GM12864 (cell line): ENCODE measurements at regions not wholly inside any gene's neighbourhood (a gene's known extent, or its start where the extent isn't known, plus 50 kb on each side); places are given as distances from the start of the nearest gene placed in this dataset.

Experiments used
- DNase-seq: peaks from one replicate; pipeline ENCODE4 v3.0.0-alpha.2; 2011; ENCODE audit warnings: low read depth
- H3K4me3 ChIP-seq: 2 replicates; pipeline ENCODE4 v1.5.1; 2011; ENCODE audit warnings: mild to moderate bottlenecking, low read depth, low read length, control low read depth
- TF ChIP-seq, protein P1 (sequence below): IDR thresholded peaks from 2 replicates; pipeline ENCODE4 v1.5.1; 2011; ENCODE audit warnings: low read depth, mild to moderate bottlenecking, moderate library complexity, low read length, control low read depth, inconsistent platforms; ENCODE audit errors: missing control alignments

DNA sequence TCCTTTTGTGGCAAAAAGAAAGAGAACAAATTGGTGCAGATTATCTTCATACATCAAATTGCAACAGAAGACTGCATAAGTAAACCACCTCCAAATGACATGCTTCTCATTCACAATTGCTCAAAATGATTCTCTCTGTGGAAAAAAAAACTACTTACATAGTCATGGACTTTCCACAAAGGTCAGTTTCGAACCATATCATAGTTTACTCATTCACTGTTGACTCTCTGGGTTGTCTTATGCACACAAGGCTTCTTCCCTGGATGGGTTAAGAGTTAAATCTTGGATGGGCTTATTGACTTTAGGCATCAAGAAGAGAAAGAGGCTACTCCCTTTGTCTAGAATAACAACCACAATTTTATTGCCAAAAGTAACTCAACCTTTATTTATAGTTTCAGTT lies 91.3 kb upstream of the RAB27B start:
- H3K4me3 ChIP-seq, result no peak overlapping the region
- TF ChIP-seq, protein P1, sequence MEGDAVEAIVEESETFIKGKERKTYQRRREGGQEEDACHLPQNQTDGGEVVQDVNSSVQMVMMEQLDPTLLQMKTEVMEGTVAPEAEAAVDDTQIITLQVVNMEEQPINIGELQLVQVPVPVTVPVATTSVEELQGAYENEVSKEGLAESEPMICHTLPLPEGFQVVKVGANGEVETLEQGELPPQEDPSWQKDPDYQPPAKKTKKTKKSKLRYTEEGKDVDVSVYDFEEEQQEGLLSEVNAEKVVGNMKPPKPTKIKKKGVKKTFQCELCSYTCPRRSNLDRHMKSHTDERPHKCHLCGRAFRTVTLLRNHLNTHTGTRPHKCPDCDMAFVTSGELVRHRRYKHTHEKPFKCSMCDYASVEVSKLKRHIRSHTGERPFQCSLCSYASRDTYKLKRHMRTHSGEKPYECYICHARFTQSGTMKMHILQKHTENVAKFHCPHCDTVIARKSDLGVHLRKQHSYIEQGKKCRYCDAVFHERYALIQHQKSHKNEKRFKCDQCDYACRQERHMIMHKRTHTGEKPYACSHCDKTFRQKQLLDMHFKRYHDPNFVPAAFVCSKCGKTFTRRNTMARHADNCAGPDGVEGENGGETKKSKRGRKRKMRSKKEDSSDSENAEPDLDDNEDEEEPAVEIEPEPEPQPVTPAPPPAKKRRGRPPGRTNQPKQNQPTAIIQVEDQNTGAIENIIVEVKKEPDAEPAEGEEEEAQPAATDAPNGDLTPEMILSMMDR, result no peak
- no peak for DNase-seq

DNA sequence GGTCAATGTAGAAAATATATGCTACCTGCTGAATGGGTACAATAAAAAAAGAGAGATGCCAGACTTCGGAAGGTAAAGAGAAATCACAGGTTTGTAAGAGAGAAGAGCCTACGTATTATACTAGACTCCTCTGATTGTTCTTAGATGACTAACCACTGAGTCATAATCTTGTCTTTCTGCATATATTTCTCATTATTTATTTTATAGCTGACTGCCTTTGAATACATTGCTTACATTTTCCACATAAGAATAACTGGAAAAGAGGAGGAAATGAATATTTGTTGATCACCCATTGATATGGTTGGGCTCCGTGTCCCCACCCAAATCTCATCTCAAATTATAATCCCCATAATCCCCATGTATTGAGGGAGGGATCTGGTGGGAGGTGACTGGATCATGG lies 90.3 kb upstream of the RAB27B start:
- H3K4me3 ChIP-seq, result no peak overlapping the region
- TF ChIP-seq, protein P1, result no peak
- DNase-seq, result no peak

DNA sequence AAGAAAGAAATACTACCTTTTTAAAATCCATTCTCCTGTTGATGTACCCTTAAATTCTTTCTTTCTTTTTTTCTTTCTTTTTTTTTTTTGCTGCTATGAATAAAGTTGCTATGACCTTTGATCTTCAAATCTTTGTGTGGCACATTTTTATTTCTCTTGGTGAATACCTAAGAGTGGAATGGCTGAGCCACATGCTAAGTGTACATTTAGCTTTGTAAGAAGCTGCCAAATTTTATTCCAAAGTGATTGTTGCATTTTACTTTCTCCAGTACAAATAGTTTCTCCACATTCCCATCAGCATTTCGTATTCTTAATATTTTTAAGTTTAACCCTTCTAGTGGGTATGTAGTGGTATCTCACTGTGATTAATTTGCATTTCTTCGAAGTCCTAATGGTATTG lies 88.8 kb upstream of the RAB27B start:
- TF ChIP-seq, protein P1, result no peak

DNA sequence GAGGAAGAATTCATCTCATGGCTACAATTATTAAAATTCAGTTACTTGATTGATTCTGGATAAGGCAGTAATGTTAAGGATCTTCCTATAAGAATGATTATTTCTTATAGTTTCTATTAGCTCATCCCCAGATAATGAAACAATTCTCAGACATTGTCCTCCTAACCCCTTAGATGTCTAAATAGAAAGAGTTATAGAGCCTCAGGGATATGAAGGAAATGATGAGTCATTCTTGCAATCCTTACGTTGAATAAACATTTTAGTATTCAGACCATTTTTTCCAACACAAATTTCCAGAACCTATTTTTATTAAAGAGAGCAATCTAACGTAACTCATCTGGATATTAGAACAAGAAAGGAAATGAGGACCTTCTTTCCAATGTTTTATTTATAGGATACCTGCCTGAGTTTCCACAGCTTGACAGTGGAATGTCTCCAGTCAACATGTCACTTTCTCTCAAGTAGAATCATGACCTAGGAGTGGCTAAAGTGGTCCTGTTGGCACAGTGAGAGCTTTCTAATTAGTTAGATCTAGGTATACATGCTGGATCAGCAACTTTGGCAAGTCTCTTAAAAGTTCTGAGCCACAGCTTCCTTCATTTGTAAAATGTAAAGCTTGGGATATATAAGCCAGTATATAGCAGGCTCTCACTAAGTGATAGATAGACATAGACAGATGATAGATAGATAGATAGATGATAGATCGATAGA lies 88.0 kb upstream of the RAB27B start:
- no peak for DNase-seq
- TF ChIP-seq, protein P1, result no peak
- no peak overlapping the region for H3K4me3 ChIP-seq

More for the DNA sequence above, 88.8 kb upstream of the RAB27B start:
- no peak overlapping the region for H3K4me3 ChIP-seq
- no peak for DNase-seq

DNA sequence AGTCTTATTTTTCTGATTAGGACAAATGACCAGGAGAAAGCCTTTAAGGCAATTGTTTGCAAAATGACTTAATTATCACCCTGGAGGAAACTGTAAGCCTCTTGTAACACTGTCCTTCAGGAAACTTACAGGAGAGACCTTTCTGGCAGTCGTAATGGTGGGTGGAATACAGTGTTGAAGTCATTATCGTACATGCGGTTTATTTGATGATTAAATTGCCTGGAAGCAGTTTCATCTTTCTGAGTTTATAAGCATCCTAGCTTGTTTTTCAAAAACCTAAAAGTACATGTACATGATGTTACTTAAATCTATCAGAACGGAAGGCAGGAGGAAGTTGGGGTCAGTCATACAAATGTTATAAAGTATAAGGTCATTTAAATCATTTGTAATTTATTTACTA lies 86.2 kb upstream of the RAB27B start:
- TF ChIP-seq, protein P1, result no peak
- H3K4me3 ChIP-seq, result no peak overlapping the region
- DNase-seq, result no peak

DNA sequence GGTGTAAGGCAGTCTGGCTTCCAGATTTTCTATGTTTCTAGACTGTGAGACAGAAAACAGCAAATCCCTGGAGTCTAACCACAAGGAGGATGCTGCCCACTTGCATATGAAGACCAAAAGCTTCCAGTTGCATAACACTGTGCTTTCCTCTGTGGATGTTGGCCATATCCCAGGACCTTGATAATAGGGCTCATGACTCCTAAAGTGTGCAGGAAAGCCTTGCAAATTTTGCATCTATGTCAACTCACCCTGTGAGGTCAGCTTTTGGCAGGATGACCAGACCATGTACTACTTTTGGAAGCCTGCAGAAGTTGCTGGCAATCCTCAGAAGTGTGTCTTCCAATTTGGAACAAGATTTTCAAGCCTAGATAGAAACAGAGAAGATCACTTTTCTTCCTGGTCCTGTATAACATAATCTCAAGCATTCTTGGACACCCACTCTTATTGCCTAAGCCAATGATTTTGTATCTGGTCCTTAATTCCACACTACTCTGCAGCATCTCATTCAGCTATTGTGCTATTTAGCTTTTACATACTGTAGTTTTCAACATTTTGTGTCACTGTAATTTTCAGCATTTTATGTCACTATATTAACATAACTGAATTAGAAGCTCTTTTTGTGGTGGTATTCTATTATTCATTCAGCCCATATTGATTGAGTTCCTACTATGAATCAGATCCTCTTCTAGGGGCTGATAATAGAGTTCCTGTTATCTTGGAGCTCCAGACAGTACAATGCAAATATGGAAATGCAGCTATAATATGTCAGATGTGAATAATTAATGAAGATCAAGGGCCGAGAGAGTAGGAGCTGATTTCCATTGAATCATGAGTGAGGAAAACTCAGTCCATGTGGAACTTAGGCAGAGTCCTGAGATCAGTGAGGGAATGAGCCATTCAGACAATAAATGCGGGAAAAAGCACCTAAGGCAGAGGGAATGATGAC lies 85.3 kb upstream of the RAB27B start:
- DNase-seq, result no peak
- TF ChIP-seq, protein P1, result no peak
- H3K4me3 ChIP-seq, result no peak overlapping the region
